ENCODE measurements at regions not wholly inside any gene's neighbourhood (a gene's known extent, or its start where the extent isn't known, plus 50 kb on each side); places are given as distances from the start of the nearest gene placed in this dataset.

DNA sequence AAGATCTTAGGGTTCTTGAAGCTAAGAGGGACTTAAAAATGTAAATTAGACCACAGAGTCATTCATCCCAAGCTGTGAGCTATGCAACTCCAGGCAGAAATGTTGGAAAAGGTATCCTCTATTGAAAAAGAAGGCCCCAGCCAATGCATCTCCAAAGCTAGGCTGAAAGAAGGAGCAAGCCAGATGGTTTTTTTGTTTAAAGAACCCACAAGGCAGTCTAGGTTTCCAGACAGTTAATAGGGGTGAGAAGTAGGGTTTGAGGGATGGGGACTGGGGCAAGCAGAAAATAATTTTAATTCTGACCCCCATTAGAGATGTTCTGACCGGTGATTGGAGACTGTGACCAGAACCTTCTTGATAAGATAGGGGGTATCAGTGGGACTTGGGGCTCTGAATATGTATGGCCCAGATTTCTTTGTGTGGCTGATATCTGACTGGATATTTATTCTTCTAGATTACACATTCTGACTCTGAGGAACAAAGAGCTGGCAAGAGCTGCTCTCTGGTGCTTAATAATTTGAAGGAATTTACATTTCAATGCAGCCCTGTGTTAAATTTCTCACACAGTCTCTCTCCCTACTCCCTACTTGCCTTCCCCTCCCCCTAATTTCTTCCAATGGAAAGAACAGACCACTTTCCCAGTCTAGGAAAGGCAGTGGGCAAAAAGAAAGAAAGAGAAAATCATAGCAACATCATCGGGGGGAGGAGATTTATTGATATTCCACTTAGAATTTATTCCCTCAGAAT lies 104.9 kb downstream of the NUF2 start:
- TF ChIP-seq, protein P1, sequence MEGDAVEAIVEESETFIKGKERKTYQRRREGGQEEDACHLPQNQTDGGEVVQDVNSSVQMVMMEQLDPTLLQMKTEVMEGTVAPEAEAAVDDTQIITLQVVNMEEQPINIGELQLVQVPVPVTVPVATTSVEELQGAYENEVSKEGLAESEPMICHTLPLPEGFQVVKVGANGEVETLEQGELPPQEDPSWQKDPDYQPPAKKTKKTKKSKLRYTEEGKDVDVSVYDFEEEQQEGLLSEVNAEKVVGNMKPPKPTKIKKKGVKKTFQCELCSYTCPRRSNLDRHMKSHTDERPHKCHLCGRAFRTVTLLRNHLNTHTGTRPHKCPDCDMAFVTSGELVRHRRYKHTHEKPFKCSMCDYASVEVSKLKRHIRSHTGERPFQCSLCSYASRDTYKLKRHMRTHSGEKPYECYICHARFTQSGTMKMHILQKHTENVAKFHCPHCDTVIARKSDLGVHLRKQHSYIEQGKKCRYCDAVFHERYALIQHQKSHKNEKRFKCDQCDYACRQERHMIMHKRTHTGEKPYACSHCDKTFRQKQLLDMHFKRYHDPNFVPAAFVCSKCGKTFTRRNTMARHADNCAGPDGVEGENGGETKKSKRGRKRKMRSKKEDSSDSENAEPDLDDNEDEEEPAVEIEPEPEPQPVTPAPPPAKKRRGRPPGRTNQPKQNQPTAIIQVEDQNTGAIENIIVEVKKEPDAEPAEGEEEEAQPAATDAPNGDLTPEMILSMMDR (IDR thresholded peaks at IDR 0.05; ENCODE audit: low read depth, low read length): no peak

DNA sequence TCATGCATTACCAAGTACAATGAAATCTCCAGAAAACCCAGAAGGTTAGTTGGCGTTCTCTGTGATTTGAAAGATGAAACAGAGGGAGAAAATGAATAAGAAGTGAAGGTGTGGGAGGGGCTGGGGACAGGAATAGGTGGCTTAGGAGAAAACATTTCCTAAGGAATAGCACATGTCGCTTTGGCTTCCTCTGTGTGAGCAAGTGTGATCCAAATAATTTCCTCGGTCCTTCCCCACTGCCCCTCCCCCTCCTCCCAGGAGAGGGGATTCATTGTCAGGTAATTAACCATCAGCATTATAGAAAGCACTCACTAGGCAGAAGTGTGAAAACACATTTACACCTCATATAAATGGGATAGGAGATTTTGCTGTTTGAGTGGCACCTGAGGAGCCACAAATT lies 105.5 kb downstream of the NUF2 start:
- DNase-seq (ENCODE audit: extremely low read depth, low read depth): no peak
- TF ChIP-seq, protein P1 (IDR thresholded peaks at IDR 0.05; ENCODE audit: low read depth, low read length): no peak

More for the DNA sequence above, 104.9 kb downstream of the NUF2 start:
- no peak for DNase-seq (ENCODE audit: extremely low read depth, low read depth)

DNA sequence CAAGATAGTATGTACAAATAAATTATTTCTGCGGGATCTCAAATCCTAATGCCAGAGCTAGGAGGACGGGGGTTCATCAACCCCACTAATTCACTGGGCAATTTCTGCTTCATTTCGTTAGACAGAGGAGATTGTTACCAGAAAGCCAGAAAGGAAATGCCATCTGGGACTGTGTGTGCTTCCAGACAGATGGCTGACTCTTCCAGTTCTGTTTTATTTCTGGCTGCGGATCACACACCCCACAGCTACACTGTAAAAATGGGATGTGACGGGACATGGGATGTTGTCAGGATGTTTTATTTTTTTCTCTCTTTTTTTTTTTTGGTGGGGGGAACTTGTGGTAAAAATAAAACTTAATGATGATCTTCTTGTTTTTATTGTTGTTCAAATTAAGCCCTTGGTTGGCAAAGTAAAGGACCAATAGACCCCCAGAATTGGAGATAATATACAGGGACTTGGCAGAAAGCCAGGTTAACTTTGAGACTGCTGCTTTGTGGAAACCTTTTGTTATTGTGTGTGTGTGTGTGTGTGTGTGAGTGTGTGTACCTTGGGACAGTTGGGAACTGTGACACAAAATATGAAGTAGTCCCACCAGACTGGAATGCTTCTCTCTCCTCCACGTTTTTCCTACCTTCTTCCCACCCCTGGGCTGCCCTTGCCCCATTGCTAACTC lies 114.5 kb downstream of the NUF2 start:
- TF ChIP-seq, protein P1 (IDR thresholded peaks at IDR 0.05; ENCODE audit: low read depth, low read length): no peak
- DNase-seq (ENCODE audit: extremely low read depth, low read depth): no peak

DNA sequence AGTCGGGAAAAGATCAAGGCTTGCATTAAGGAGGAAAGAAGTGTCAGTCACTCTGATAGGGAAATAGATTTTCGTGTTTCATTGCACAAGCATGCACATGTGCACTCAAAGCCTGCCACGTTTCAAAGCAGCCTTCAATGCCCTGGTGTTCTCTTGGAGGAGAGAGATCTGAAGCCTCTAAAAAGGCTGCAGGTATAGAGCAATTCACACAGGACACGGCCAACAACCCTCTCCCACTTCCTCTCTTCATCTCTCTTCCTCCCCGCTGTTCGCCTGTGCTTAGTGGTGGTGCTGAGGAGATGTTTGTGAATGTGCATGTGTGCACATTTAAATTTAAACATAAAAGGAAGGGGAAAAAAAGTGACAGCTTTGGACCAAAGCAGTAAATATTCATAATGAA lies 117.7 kb downstream of the NUF2 start:
- TF ChIP-seq, protein P1 (IDR thresholded peaks at IDR 0.05; ENCODE audit: low read depth, low read length): no peak
- no peak for DNase-seq (ENCODE audit: extremely low read depth, low read depth)

DNA sequence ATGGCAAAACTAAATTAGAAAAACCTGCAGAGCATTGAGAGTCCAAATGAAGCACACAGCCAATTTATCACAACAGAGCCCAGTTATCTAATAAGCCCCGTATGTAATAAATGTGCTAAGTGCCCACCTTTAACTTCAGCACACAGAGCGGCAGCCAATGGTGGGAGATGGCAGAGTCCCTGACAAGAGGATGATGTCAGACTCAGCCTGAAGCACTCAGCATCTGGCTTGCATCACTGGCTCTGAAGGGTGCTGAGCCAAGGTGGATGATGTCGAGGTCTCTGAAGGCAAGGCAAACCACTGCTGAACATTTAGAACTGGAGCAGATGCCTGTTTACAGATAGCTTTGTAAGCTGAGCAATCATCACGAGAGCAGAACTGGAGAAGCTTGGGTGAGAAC lies 118.3 kb downstream of the NUF2 start:
- DNase-seq (ENCODE audit: extremely low read depth, low read depth): no peak
- TF ChIP-seq, protein P1 (IDR thresholded peaks at IDR 0.05; ENCODE audit: low read depth, low read length): no peak

DNA sequence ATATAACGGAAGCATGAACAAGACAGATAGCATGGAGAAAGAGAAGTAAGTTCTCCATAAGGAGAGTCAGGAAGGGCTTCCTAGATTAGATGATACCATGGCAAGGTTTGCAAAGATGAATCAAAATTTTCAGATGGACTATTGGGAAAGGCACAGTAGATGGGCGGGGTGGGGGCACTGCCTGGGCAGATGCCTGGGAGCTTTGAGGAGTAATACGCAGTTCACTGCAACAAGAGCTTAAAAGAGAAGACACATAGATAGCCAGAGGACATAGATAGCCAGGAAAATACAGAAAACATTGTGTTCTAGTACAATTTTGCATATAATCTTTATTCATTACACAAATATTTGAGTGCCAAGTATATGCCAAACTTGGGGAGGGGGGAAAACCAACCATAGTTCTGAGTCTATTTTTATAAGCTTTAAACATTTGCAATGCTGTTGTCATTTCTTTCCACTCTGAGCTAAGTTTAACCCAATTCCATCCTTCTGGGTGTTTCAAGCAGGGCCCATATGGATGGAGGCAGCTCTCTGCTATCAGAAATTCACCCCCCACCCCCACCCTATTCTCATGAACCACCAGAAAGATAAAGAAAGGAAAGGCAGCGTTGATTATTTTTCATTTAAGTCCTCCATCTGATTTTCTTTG lies 120.6 kb downstream of the NUF2 start:
- TF ChIP-seq, protein P1 (IDR thresholded peaks at IDR 0.05; ENCODE audit: low read depth, low read length): no peak
- no peak for DNase-seq (ENCODE audit: extremely low read depth, low read depth)

DNA sequence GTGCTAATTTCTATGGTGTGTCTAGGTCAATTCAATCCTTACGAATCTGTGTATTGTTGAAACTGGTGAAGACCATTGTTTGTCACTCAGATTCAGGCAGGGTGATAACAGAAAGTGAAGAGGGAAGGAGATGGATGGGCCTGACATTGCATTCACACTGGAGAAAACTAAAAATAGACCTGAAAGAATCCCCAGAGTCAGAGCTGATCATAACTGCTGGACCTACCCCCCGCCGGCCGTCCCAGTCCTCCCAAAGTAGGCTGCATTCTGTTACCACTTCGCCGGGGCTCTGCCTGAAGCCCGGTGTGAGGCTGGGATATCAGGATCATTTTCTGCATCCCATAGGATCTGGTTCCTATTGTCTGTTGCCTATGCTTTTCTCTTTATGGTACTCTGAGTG lies 121.1 kb downstream of the NUF2 start:
- TF ChIP-seq, protein P1 (IDR thresholded peaks at IDR 0.05; ENCODE audit: low read depth, low read length): no peak
- no peak for DNase-seq (ENCODE audit: extremely low read depth, low read depth)

All from AG09319 (cell line).